IPS DF 19.7 (cell line): ENCODE measurements at regions not wholly inside any gene's neighbourhood (a gene's known extent, or its start where the extent isn't known, plus 50 kb on each side); places are given as distances from the start of the nearest gene placed in this dataset.
"Not testable (repeated sequence)": the region's sequence is repeated elsewhere in the genome, so short reads cannot be mapped to it uniquely, and the experiment has no call there.

ENCODE experiments used
- DNase-seq: peaks from one replicate; pipeline ENCODE4 v3.0.0-alpha.2; 2013; ENCODE audit warnings: low read depth, low spot score

DNA sequence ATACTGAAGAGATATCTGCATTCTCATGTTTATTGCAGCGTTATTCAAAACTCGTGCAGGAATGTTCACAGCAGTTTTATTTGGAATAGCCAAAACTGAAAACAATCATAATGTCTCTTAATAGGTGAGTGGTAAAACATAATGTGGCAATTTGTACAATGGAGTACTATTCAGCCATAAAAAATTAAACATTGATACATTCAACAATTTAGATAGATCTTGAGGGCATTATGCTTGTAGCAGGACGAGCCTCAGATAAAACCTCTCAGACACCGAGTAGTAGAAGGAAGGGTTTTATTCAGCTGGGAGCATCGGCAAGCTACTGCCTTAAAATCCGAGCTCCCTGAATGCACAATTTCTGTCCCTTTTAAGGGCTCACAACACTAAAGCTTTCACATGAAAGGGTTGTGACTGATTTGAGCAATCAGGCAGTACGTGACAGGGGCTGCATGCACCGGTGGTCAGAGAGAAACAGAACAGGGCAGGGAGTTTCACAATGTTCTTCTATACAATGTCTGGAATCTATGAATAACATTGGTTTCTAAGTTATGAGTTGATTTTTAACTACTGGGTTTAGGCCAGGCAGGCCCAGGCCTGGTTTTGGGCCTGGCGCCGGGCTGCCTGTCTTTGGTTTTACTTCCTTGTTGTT, 195.3 kb upstream of the PRSS16 start:
- not testable (repeated sequence) for DNase-seq

DNA sequence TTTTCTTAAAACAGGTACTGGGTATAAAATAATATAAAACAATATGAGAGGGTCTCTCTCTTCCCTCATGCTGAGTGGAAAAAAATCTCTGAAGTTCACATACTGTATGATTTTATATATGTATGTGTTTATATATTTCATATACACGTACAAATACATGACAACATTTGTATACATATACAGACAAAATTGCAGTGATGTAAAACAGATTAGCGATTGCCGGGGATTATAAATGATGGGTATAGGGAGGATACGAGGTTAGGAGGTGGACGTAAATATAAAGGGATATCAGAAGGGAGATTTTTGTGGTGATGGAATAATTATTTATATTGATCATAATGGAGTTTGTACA, 194.8 kb upstream of the PRSS16 start:
- no peak for DNase-seq

- no peak for DNase-seq
These were observed 193.8 kb upstream of the PRSS16 start for GRCh38 chr6:27053738-27054137.

DNA sequence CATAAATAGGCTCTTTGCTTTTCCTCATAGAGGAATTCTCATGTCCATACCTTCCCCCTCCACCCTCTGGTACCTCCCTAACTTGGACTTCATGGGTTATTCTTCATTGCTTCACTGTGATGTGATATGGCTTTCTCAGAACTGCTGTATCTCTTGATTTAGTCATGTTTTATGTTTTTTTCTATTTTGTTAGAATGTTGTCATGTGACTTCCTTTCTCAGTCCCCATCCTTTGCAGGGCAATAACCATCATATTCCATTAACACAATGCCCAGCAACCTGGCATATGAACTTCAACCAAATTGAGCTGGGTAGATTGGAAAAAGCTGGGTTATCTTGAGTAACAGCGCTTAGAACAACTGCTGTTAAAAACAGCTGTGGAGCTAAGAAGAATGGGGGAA, 190.9 kb upstream of the PRSS16 start:
- no peak for DNase-seq

DNA sequence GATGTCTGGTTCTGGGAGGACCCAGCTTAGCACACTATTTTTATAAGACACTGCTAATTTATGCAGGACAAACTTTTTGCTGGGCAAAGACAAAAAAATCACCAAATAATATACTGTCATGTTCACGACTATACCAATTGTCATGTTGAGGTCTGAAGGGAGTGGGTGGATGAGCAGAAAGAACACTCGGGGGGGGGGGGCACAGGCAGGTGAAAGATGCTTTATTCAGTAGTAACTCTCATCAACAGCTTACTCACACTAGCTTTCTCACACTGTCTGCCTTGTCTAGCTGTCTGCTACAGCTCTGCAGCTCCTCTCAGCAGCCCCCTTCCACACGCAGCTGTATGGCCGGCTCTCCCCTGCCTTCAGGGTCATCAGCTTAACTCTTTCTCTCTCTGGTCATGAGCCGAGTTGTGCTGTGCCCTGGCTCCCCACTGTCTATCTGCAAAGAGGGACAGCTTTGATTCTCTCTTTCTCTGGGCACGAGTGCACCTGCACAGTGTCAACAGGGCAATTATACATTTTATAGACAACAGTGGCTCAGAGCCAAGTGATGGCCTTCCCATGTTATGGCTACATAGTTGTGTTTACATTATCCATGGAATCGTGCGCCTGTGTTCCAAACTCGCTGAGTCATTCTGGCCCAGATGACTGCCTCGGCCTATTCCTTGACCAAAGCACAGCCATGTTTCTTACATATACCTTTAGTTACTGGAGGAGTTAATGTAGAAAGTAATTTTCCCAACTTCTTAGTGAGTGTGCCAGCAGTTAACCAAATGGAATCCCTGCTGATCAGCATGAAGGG, 187.7 kb upstream of the PRSS16 start:
- no peak for DNase-seq

- DNase-seq, result no peak
These were observed 186.1 kb upstream of the PRSS16 start for GRCh38 chr6:27061235-27061993.

DNA sequence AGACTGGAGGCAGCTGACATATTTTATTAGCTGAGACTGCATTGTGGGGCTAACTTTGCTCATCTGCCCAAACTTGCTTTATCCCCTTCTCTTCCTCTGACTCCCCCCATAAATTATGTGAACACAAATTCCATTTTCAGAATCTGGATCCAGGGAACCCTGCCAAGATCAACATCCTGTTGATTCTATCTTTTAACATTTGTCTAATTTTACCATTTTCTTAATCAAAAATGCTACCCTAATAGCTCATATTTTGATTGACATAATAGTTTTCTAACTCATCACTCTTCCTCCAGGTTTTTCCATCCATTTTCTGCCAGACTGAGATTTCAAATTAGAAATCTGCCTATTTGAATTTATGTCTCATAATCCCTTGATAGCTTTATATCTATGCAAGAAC, 184.7 kb upstream of the PRSS16 start:
- no peak for DNase-seq

DNA sequence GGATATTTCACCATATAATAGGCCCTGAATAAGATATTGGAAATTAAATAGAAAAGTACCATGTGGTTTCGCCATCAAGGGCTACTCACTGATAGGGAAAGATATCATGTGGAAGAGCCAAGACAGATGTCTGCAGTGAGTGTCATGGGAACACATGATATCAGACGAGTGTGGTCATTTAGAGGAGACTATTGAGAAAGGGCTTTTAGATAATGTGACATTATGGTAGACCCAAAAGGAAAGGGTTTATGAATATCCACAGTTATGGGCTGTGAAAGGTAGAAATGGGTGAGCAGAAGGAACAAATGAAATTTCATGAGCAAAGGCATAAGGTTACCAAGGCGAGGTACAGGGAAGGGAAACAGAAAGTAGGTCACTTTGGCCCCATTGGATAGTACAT, 182.3 kb upstream of the PRSS16 start:
- no peak for DNase-seq

GRCh38 chr6:27066381-27066780, 181.1 kb upstream of the PRSS16 start:
- peak; percentile 45 for DNase-seq

GRCh38 chr6:27066802-27067201, 180.7 kb upstream of the PRSS16 start:
- DNase-seq, result no peak

GRCh38 chr6:27073441-27073840, 174.1 kb upstream of the PRSS16 start:
- DNase-seq, result no peak

- DNase-seq, result no peak
These were observed 171.4 kb upstream of the PRSS16 start for GRCh38 chr6:27076116-27076515.

DNA sequence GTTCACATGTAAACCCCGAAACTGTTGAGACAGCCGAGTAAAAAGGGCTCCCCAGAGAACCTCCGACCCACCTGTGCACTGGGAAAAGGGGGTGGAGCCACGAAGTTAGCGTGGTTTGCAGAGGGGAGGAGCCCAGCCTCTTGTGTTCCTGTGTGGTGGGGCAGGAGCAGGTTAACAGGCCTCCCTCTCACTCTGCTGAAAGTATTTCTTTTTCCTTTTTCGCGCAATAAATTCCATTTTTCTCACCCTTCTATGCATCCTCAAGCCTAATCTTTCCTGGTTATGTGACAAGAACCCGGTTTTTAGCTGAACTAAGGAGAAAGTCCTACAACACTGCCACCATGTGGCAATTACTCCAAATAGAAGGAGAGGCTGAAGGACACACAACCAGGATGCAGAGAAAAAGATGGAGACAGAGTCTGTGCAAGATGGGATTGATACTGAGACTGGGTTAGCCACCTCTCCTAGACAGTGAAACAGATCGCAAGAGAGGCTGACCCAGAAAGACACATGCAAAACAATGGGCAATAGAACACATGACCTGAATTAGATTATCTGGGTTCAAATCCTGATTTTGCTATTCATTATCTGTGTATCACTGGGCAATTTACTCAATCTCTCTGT, 168.7 kb upstream of the PRSS16 start:
- no peak for DNase-seq

- DNase-seq, result no peak
These were observed 166.3 kb upstream of the PRSS16 start for GRCh38 chr6:27081188-27081587.

DNA sequence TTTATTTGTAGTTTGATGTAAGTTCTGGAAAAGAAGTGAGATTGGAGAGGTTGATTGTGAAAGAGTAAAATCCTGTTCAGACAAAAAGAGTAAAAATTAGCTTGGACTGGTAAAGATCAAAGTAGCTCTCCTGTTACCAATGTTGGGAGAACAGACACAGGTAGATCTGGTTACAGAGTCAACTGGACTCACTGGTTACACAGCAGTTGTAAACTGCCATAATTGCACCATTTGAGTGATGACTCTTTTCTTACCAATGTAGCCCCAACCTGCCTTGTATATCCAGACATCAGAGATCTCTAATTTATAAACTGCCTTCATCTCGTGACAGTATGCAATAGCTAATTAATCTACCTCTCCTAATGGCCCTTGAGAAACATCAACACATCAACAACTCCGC, 165.6 kb upstream of the PRSS16 start:
- no peak for DNase-seq

DNA sequence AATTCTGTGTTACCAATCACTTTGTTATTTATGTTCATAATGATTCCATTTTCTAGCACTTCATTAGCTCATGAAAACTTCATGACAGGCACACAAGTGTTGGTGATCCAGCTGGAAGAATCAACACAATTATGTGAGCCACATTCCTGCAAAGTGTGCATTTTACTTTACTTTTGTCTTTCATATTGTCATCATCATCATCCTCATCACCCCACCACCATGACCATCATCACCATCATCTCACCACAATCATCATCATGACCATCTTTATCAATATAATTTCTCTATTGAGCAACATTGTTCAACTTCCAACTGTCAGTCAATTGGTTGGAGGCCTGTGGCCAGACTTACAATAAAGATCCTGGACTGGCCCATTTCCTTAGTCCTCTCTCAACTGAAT, 159.4 kb upstream of the PRSS16 start:
- DNase-seq, result no peak

GRCh38 chr6:27091661-27092315, 155.7 kb upstream of the PRSS16 start:
- peak; percentile 64 for DNase-seq

DNA sequence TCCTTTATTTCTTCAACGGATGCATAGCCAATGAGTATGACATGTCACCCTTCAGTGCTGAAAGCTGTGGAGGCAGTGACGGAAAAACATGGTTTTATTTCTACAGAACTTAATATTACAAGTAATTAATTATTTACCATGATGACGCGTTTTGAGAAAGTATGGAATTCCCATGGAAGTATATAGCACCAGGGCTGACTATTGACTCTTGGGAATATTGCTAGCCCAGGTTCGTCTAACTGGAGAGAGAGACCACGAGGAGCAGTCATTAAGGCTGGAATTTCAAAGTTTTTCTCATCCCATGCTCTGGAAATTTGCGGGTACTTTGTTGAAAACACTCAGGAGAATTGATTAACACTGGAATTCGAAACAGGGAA, 155.2 kb upstream of the PRSS16 start:
- DNase-seq, result no peak

DNA sequence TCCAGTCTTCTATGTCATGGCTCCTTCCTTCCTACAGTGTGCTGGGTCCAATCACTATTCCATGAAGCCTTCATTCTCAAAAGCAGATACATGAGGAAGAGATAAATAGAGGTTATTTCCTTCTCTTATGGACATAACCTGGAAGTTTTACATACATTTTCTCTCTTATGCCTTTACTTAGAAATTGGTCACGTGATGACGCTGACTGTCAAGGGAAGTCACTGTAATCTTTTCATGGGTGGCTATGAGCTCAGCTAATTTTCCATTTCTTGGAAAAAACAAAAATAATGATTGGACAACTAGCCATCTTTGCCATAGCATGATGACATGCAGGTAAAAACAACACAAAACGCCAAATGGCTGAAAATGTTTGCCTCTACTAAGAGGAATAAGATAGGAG, 151.6 kb upstream of the PRSS16 start:
- no peak for DNase-seq

GRCh38 chr6:27096834-27097511, 150.5 kb upstream of the PRSS16 start:
- no peak for DNase-seq

DNA sequence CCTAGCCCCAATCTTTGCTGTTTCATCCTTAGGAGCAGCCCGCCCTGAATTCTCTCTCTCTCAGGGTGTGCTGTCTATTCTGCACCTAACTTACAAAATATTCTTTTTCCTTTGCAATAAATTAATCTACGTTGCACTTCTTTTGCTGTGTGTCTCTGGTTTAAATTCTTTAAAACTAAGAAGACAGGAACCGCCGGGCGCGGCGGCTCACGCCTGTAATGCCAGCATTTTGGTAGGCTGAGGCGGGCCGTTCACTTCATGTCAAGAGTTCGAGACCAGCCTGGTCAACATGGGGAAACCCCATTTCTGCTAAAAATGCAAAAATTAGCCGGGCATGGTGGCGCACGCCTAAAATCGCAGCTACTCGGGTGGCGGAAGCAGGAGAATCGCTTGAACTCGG, 148.5 kb upstream of the PRSS16 start:
- DNase-seq, result no peak
